HPDE6-E6E7 (cell line): ENCODE measurements at regions not wholly inside any gene's neighbourhood (a gene's known extent, or its start where the extent isn't known, plus 50 kb on each side); places are given as distances from the start of the nearest gene placed in this dataset.

Experiments
- DNase-seq: peaks from one replicate; pipeline ENCODE4 v3.0.0; 2011; ENCODE audit warnings: missing footprints; ENCODE audit errors: extremely low spot score

GRCh38 chr2:107364361-107364950 is 462.2 kb upstream of the RGPD4 start:
- no peak for DNase-seq

GRCh38 chr2:107374249-107374648 is 452.4 kb upstream of the RGPD4 start:
- no peak for DNase-seq

GRCh38 chr2:107376909-107377308 is 449.8 kb upstream of the RGPD4 start:
- DNase-seq: no peak

- no peak for DNase-seq
Measured at GRCh38 chr2:107380912-107381311, 445.8 kb upstream of the RGPD4 start.

- DNase-seq: no peak
Measured at GRCh38 chr2:107383691-107384090, 443.0 kb upstream of the RGPD4 start.

GRCh38 chr2:107384422-107384821 is 442.3 kb upstream of the RGPD4 start:
- no peak for DNase-seq

GRCh38 chr2:107385921-107386320 is 440.8 kb upstream of the RGPD4 start:
- no peak for DNase-seq

GRCh38 chr2:107392241-107392704 is 434.4 kb upstream of the RGPD4 start:
- DNase-seq: no peak

GRCh38 chr2:107393516-107393915 is 433.2 kb upstream of the RGPD4 start:
- no peak for DNase-seq

- DNase-seq: no peak
Measured at GRCh38 chr2:107398683-107399082, 428.0 kb upstream of the RGPD4 start.

- no peak for DNase-seq
Measured at GRCh38 chr2:107402330-107402729, 424.4 kb upstream of the RGPD4 start.

- no peak for DNase-seq
Measured at GRCh38 chr2:107405261-107405660, 421.4 kb upstream of the RGPD4 start.

- DNase-seq: no peak
Measured at GRCh38 chr2:107407017-107407416, 419.7 kb upstream of the RGPD4 start.

- no peak for DNase-seq
Measured at GRCh38 chr2:107407974-107408373, 418.7 kb upstream of the RGPD4 start.

- no peak for DNase-seq
Measured at GRCh38 chr2:107411267-107411666, 415.4 kb upstream of the RGPD4 start.

- DNase-seq: no peak
Measured at GRCh38 chr2:107412209-107412904, 414.3 kb upstream of the RGPD4 start.

GRCh38 chr2:107412981-107413380 is 413.7 kb upstream of the RGPD4 start:
- no peak for DNase-seq

GRCh38 chr2:107414376-107414775 is 412.3 kb upstream of the RGPD4 start:
- no peak for DNase-seq

- DNase-seq: no peak
Measured at GRCh38 chr2:107418708-107419107, 408.0 kb upstream of the RGPD4 start.

GRCh38 chr2:107419191-107419590 is 407.5 kb upstream of the RGPD4 start:
- DNase-seq: no peak

- DNase-seq: no peak
Measured at GRCh38 chr2:107428781-107429180, 397.9 kb upstream of the RGPD4 start.

- no peak for DNase-seq
Measured at GRCh38 chr2:107430006-107430405, 396.7 kb upstream of the RGPD4 start.

GRCh38 chr2:107430596-107431266 is 396.0 kb upstream of the RGPD4 start:
- no peak for DNase-seq
